ENCODE measurements at regions not wholly inside any gene's neighbourhood (a gene's known extent, or its start where the extent isn't known, plus 50 kb on each side); places are given as distances from the start of the nearest gene placed in this dataset.

DNA sequence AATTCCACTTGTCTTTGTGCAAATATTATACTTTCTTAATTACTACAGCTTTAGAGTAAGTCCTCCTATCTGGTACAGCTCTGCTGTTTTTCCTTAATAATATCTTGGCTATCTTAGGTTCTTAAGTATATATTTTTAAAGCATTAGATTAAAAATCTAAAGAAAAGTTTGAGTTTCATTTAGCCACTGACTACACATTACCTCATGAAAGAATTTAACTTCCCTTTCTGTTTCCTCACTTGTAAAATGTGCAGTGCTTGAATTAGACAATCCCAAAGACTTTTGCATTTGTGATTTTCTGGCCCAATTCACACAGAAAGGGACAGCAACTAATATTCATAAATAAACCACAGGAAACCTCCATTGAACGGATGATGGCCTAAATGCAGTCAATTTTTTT is 126.4 kb upstream of the SAMSN1 start:
- TF ChIP-seq ZNF146 (CRISPR knock-in tag; IDR thresholded peaks at IDR 0.05; ENCODE audit: unreplicated experiment) = no peak
- TF ChIP-seq NR3C1 (CRISPR knock-in tag; IDR thresholded peaks at IDR 0.05) = no peak
- TF ChIP-seq, protein P1, sequence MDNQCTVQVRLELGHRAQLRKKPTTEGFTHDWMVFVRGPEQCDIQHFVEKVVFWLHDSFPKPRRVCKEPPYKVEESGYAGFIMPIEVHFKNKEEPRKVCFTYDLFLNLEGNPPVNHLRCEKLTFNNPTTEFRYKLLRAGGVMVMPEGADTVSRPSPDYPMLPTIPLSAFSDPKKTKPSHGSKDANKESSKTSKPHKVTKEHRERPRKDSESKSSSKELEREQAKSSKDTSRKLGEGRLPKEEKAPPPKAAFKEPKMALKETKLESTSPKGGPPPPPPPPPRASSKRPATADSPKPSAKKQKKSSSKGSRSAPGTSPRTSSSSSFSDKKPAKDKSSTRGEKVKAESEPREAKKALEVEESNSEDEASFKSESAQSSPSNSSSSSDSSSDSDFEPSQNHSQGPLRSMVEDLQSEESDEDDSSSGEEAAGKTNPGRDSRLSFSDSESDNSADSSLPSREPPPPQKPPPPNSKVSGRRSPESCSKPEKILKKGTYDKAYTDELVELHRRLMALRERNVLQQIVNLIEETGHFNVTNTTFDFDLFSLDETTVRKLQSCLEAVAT (IDR thresholded peaks at IDR 0.05) = no peak
- TF ChIP-seq, protein P2, sequence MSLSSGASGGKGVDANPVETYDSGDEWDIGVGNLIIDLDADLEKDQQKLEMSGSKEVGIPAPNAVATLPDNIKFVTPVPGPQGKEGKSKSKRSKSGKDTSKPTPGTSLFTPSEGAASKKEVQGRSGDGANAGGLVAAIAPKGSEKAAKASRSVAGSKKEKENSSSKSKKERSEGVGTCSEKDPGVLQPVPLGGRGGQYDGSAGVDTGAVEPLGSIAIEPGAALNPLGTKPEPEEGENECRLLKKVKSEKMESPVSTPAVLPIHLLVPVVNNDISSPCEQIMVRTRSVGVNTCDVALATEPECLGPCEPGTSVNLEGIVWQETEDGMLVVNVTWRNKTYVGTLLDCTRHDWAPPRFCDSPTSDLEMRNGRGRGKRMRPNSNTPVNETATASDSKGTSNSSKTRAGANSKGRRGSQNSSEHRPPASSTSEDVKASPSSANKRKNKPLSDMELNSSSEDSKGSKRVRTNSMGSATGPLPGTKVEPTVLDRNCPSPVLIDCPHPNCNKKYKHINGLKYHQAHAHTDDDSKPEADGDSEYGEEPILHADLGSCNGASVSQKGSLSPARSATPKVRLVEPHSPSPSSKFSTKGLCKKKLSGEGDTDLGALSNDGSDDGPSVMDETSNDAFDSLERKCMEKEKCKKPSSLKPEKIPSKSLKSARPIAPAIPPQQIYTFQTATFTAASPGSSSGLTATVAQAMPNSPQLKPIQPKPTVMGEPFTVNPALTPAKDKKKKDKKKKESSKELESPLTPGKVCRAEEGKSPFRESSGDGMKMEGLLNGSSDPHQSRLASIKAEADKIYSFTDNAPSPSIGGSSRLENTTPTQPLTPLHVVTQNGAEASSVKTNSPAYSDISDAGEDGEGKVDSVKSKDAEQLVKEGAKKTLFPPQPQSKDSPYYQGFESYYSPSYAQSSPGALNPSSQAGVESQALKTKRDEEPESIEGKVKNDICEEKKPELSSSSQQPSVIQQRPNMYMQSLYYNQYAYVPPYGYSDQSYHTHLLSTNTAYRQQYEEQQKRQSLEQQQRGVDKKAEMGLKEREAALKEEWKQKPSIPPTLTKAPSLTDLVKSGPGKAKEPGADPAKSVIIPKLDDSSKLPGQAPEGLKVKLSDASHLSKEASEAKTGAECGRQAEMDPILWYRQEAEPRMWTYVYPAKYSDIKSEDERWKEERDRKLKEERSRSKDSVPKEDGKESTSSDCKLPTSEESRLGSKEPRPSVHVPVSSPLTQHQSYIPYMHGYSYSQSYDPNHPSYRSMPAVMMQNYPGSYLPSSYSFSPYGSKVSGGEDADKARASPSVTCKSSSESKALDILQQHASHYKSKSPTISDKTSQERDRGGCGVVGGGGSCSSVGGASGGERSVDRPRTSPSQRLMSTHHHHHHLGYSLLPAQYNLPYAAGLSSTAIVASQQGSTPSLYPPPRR (CRISPR knock-in tag; IDR thresholded peaks at IDR 0.05; ENCODE audit: borderline replicate concordance) = no peak
- TF ChIP-seq, protein P3, sequence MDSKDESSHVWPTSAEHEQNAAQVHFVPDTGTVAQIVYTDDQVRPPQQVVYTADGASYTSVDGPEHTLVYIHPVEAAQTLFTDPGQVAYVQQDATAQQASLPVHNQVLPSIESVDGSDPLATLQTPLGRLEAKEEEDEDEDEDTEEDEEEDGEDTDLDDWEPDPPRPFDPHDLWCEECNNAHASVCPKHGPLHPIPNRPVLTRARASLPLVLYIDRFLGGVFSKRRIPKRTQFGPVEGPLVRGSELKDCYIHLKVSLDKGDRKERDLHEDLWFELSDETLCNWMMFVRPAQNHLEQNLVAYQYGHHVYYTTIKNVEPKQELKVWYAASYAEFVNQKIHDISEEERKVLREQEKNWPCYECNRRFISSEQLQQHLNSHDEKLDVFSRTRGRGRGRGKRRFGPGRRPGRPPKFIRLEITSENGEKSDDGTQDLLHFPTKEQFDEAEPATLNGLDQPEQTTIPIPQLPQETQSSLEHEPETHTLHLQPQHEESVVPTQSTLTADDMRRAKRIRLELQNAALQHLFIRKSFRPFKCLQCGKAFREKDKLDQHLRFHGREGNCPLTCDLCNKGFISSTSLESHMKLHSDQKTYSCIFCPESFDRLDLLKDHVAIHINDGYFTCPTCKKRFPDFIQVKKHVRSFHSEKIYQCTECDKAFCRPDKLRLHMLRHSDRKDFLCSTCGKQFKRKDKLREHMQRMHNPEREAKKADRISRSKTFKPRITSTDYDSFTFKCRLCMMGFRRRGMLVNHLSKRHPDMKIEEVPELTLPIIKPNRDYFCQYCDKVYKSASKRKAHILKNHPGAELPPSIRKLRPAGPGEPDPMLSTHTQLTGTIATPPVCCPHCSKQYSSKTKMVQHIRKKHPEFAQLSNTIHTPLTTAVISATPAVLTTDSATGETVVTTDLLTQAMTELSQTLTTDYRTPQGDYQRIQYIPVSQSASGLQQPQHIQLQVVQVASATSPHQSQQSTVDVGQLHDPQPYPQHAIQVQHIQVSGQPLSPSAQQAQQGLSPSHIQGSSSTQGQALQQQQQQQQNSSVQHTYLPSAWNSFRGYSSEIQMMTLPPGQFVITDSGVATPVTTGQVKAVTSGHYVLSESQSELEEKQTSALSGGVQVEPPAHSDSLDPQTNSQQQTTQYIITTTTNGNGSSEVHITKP (IDR thresholded peaks at IDR 0.05; ENCODE audit: partially characterized antibody) = no peak
- TF ChIP-seq, protein P4, sequence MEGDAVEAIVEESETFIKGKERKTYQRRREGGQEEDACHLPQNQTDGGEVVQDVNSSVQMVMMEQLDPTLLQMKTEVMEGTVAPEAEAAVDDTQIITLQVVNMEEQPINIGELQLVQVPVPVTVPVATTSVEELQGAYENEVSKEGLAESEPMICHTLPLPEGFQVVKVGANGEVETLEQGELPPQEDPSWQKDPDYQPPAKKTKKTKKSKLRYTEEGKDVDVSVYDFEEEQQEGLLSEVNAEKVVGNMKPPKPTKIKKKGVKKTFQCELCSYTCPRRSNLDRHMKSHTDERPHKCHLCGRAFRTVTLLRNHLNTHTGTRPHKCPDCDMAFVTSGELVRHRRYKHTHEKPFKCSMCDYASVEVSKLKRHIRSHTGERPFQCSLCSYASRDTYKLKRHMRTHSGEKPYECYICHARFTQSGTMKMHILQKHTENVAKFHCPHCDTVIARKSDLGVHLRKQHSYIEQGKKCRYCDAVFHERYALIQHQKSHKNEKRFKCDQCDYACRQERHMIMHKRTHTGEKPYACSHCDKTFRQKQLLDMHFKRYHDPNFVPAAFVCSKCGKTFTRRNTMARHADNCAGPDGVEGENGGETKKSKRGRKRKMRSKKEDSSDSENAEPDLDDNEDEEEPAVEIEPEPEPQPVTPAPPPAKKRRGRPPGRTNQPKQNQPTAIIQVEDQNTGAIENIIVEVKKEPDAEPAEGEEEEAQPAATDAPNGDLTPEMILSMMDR (IDR thresholded peaks at IDR 0.05 in 2 of 3, conservative IDR thresholded peaks at IDR 0.05 in 1 of 3; ENCODE audit: insufficient read depth in 2 of 3, low read depth in 1 of 3, low read length in 3 of 3) = no peak
- no peak for TF ChIP-seq ZZZ3 (IDR thresholded peaks at IDR 0.05)
- TF ChIP-seq ZNF707 (CRISPR knock-in tag; conservative IDR thresholded peaks at IDR 0.05) = no peak
- no peak for TF ChIP-seq CEBPB (tag; IDR thresholded peaks at IDR 0.05)
- no peak for TF ChIP-seq PHF8 (IDR thresholded peaks at IDR 0.05; ENCODE audit: borderline replicate concordance, low read length)

Data from K562 (cell line).